G401 (cell line): ENCODE measurements at regions not wholly inside any gene's neighbourhood (a gene's known extent, or its start where the extent isn't known, plus 50 kb on each side); places are given as distances from the start of the nearest gene placed in this dataset.

Experiments used
- DNase-seq: peaks from one replicate; pipeline ENCODE4 v3.0.0-alpha.2; 2015; ENCODE audit warnings: low spot score
- in situ Hi-C: cut with HindIII; loops from 2 replicates; pipeline ENCODE4 v1.10.0; 2016; ENCODE audit warnings: low sequenced_read_pairs, mixed read lengths

- in situ Hi-C loops: no loop called here
- peak; percentile 4 for DNase-seq
These were observed 57.9 kb downstream of the NPY start for GRCh38 chr7:24341691-24342413.

- in situ Hi-C loops: no loop called here
- DNase-seq: peak; percentile 23
These were observed 59.6 kb downstream of the NPY start for GRCh38 chr7:24343614-24344013.

GRCh38 chr7:24346129-24346528, 62.1 kb downstream of the NPY start:
- in situ Hi-C loops: no loop called here
- DNase-seq: peak; percentile 4

GRCh38 chr7:24346716-24347115, 62.7 kb downstream of the NPY start:
- in situ Hi-C loops: no loop called here
- no peak for DNase-seq

- in situ Hi-C loops: no loop called here
- DNase-seq: no peak
These were observed 65.3 kb downstream of the NPY start for GRCh38 chr7:24349339-24349738.

- in situ Hi-C loops: no loop called here
- DNase-seq: no peak
These were observed 70.5 kb downstream of the NPY start for GRCh38 chr7:24354456-24354855.

GRCh38 chr7:24356718-24357386, 72.9 kb downstream of the NPY start:
- no peak for DNase-seq
- in situ Hi-C loops: no loop called here

GRCh38 chr7:24361001-24361400, 77.0 kb downstream of the NPY start:
- DNase-seq: no peak
- in situ Hi-C loops: no loop called here

- in situ Hi-C loops: no loop called here
- no peak for DNase-seq
These were observed 81.6 kb downstream of the NPY start for GRCh38 chr7:24365606-24366005.

- in situ Hi-C loops: no loop called here
- no peak for DNase-seq
These were observed 82.9 kb downstream of the NPY start for GRCh38 chr7:24366876-24367275.

- in situ Hi-C loops: no loop called here
These were observed 84.2 kb downstream of the NPY start for GRCh38 chr7:24368161-24368560.

GRCh38 chr7:24370541-24370940, 86.6 kb downstream of the NPY start:
- in situ Hi-C loops: no loop called here

More at GRCh38 chr7:24368161-24368560, 84.2 kb downstream of the NPY start:
- no peak for DNase-seq

GRCh38 chr7:24372961-24373955, 89.3 kb downstream of the NPY start:
- in situ Hi-C loops: no loop called here
- no peak for DNase-seq

More at GRCh38 chr7:24370541-24370940, 86.6 kb downstream of the NPY start:
- DNase-seq: no peak

GRCh38 chr7:24378871-24379616, 95.1 kb downstream of the NPY start:
- DNase-seq: no peak
- in situ Hi-C loops: no loop called here

- in situ Hi-C loops: no loop called here
- no peak for DNase-seq
These were observed 98.0 kb downstream of the NPY start for GRCh38 chr7:24381894-24382505.

- in situ Hi-C loops: no loop called here
- no peak for DNase-seq
These were observed 99.1 kb downstream of the NPY start for GRCh38 chr7:24383055-24383454.

GRCh38 chr7:24384362-24385030, 100.5 kb downstream of the NPY start:
- no peak for DNase-seq
- in situ Hi-C loops: no loop called here

- in situ Hi-C loops: no loop called here
These were observed 104.2 kb downstream of the NPY start for GRCh38 chr7:24388212-24388611.

More at GRCh38 chr7:24388212-24388611, 104.2 kb downstream of the NPY start:
- DNase-seq: no peak
